ENCODE measurements at regions not wholly inside any gene's neighbourhood (a gene's known extent, or its start where the extent isn't known, plus 50 kb on each side); places are given as distances from the start of the nearest gene placed in this dataset.

DNA sequence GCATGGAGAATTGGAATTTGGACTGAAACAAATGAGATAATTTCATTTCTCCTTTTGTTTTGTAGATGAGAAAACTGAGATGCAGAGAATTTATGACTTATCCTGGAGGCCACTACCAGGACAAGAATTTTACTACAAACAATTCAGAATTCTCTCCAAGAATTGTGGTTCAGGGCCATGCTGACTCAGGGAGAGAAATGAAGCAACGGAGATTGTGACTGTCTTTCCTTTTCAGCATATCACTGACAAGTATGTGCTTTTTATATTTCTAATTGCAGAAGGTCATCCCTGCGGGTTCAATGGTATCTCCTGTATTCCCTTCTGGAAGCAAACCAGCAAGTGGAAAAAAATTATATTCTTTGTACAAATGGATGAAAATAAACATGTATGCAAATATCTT, 170.8 kb upstream of the MITF start:
- TF ChIP-seq, protein P1, sequence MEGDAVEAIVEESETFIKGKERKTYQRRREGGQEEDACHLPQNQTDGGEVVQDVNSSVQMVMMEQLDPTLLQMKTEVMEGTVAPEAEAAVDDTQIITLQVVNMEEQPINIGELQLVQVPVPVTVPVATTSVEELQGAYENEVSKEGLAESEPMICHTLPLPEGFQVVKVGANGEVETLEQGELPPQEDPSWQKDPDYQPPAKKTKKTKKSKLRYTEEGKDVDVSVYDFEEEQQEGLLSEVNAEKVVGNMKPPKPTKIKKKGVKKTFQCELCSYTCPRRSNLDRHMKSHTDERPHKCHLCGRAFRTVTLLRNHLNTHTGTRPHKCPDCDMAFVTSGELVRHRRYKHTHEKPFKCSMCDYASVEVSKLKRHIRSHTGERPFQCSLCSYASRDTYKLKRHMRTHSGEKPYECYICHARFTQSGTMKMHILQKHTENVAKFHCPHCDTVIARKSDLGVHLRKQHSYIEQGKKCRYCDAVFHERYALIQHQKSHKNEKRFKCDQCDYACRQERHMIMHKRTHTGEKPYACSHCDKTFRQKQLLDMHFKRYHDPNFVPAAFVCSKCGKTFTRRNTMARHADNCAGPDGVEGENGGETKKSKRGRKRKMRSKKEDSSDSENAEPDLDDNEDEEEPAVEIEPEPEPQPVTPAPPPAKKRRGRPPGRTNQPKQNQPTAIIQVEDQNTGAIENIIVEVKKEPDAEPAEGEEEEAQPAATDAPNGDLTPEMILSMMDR (IDR thresholded peaks at IDR 0.05; ENCODE audit: low read depth, low read length, missing control alignments) = no peak
- H3K4me3 ChIP-seq (ENCODE audit: low read depth, low read length) = no peak overlapping the region
- no peak for DNase-seq (ENCODE audit: low read depth)

DNA sequence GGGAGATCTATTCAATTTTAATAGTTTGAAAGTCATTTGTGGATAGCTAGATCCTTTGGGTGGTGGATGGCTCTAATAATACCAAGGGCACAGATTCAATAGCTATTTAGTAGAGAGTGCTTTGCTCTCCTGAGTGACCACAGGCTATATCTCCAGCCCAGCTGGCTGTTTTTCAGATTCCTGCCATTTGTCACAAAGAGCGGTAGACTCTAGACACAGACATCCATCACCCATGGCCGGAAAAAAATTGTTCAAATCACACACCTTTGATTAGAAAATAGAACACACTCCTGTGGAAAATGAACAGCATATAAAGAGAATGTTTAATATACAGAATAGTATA, 171.6 kb upstream of the MITF start:
- H3K4me3 ChIP-seq (ENCODE audit: low read depth, low read length) = no peak overlapping the region
- TF ChIP-seq, protein P1 (IDR thresholded peaks at IDR 0.05; ENCODE audit: low read depth, low read length, missing control alignments) = no peak
- DNase-seq (ENCODE audit: low read depth) = no peak

DNA sequence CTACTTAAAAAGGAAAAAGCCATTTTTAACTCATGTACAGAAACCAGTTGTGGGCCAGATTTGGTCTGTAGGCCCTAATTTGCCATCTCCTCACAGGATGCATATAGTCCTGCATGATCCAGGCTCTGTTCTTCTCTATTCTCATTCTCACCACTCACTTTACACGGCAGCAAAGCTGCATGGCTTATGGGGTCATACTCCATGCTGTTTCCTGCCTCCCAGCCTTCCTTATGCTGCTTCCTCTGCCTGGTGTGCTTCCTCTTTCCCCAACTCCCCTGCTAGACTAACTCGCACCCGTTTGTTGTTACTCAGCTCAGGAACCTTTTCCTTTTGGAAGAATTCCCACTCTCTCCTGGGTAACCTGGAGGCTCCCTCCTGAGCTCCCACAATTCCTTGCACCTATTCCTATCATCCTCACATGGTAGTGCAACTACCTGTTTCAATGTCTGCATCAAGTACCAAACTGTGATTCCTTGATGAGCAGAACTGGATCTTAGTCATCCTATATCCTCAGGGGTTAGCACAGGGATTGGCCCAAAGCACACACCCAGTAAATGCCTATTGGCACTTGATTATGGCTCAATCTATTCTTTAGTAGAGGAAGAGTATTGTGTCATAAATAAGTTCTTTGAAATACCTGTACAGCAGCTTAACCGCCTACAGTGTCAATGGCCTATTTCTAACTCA, 172.1 kb upstream of the MITF start:
- DNase-seq (ENCODE audit: low read depth) = no peak
- TF ChIP-seq, protein P1 (IDR thresholded peaks at IDR 0.05; ENCODE audit: low read depth, low read length, missing control alignments) = no peak
- no peak overlapping the region for H3K4me3 ChIP-seq (ENCODE audit: low read depth, low read length)

DNA sequence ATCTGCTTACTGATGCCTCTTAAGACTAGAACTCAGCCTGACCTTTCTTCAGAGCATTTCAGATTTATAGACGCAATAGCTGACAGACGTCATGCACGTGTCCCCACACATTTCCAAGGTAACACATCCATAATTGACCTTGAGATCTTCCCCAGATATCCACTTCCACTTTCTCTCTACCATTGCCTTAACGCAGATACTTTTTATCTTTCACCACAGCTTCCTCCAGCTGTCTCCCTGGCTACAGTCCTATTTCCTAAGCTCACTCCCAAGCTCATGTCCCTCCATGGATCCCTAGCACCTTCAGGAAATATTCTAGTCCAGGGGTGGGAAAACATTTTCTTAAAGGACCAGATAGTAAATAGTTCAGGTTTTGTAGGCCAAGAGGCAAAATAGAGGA, 173.0 kb upstream of the MITF start:
- TF ChIP-seq, protein P1 (IDR thresholded peaks at IDR 0.05; ENCODE audit: low read depth, low read length, missing control alignments) = no peak
- no peak for DNase-seq (ENCODE audit: low read depth)
- no peak overlapping the region for H3K4me3 ChIP-seq (ENCODE audit: low read depth, low read length)

- DNase-seq (ENCODE audit: low read depth) = no peak
- TF ChIP-seq, protein P1 (IDR thresholded peaks at IDR 0.05; ENCODE audit: low read depth, low read length, missing control alignments) = no peak
- H3K4me3 ChIP-seq (ENCODE audit: low read depth, low read length) = no peak overlapping the region
These were observed 173.9 kb upstream of the MITF start for GRCh38 chr3:69565316-69565715.

DNA sequence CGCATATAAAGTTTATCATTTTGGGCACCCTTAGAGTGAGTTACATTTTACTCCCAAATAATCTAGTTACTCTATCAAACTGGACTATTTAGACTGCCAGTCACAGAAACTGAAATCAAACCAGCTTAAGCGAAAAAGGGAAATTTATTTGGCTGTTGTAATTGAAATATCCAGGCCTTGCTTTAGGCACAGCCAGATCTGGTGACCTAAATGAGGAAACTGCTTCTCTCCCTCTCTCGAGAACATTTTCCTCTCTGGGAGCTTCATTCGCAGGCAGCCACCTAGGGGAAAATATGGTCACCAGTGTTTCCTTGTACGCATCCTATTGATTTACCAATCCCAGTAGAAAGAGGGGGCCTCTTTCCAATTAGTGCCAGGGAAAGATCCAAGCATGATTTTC, 175.3 kb upstream of the MITF start:
- no peak overlapping the region for H3K4me3 ChIP-seq (ENCODE audit: low read depth, low read length)
- TF ChIP-seq, protein P1 (IDR thresholded peaks at IDR 0.05; ENCODE audit: low read depth, low read length, missing control alignments) = no peak
- no peak for DNase-seq (ENCODE audit: low read depth)

DNA sequence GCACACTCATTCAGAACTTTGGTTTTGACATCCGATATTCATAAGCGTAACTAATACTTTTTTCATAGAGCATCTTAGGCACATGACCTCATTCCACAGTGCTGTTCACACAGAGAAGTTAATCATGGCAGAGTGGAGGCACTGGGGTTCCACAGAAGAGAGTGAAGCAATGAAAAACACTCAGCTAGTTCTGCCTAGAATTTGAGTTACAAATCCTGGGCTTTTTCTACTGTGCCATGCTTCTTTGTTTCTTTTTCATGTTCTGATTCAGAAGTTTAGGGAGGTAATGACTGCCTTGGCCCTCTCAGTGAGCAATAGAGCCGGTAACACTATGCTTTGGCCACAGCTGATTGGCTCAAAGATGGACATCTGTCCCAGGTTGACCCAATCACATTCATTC, 176.1 kb upstream of the MITF start:
- TF ChIP-seq, protein P1 (IDR thresholded peaks at IDR 0.05; ENCODE audit: low read depth, low read length, missing control alignments) = no peak
- H3K4me3 ChIP-seq (ENCODE audit: low read depth, low read length) = no peak overlapping the region
- no peak for DNase-seq (ENCODE audit: low read depth)

Measured in GM12864 (cell line).